K562 (cell line): ENCODE measurements at regions not wholly inside any gene's neighbourhood (a gene's known extent, or its start where the extent isn't known, plus 50 kb on each side); places are given as distances from the start of the nearest gene placed in this dataset.

ENCODE experiments used
- CREB1 ChIP-seq, 2 experiments: sonication (generic) in 1 of 2; formaldehyde crosslinking in 1 of 2; IDR thresholded peaks; 2 replicates each; pipeline versions ENCODE4 v1.6.1 to v1.8.0; 2012 to 2022; ENCODE audit warnings: inconsistent platforms in 1 of 2, mild to moderate bottlenecking in 1 of 2, missing genetic modification reagents in 1 of 2, moderate library complexity in 1 of 2
- FOS ChIP-seq: IDR thresholded peaks from 3 replicates; pipeline ENCODE4 v1.6.1; 2011; ENCODE audit not compliant: insufficient read length; ENCODE audit errors: extremely low read depth
- GATAD2B ChIP-seq: fragments of 450-650 bp; IDR thresholded peaks from 2 replicates; pipeline ENCODE4 v1.6.1; 2017; ENCODE audit warnings: mild to moderate bottlenecking, borderline replicate concordance
- MAX ChIP-seq: sonication (generic); formaldehyde crosslinking; IDR thresholded peaks from 2 replicates; pipeline ENCODE4 v1.9.0; 2022; ENCODE audit warnings: mild to moderate bottlenecking, missing genetic modification reagents
- MBD1 ChIP-seq: fragments of 250-450 bp; sonication (Bioruptor Pico); IDR thresholded peaks from 2 replicates; pipeline ENCODE4 v1.8.0; 2022; ENCODE audit warnings: inconsistent platforms
- MTF1 ChIP-seq: fragments of 250-450 bp; sonication (Bioruptor Pico); IDR thresholded peaks from 2 replicates; pipeline ENCODE4 v1.9.0; 2021; ENCODE audit warnings: moderate library complexity, mild to moderate bottlenecking, inconsistent platforms, borderline replicate concordance
- PML ChIP-seq: IDR thresholded peaks from 2 replicates; pipeline ENCODE4 v1.6.1; 2012; ENCODE audit warnings: low read length, inconsistent platforms
- RBBP5 ChIP-seq: fragments of 200-600 bp; sonication (generic); IDR thresholded peaks from 2 replicates; pipeline ENCODE4 v1.6.1; 2012; ENCODE audit warnings: borderline replicate concordance, mild to moderate bottlenecking, low read length, control low read depth, inconsistent platforms; ENCODE audit not compliant: insufficient read depth, poor library complexity, severe bottlenecking
- SMARCA4 ChIP-seq: fragments of 450-650 bp; IDR thresholded peaks from 2 replicates; pipeline ENCODE4 v1.6.1; 2016
- SRSF9 ChIP-seq: fragments of 200-400 bp; formaldehyde crosslinking; IDR thresholded peaks from 2 replicates; pipeline ENCODE4 v1.6.1; 2017; ENCODE audit warnings: low read depth, low read length, borderline replicate concordance
- TBL1XR1 ChIP-seq, 2 experiments: IDR thresholded peaks; 2 replicates each; pipeline ENCODE4 v1.6.1; 2012; ENCODE audit warnings: improper control_type of control experiment in 2 of 2, low read length in 2 of 2, mild to moderate bottlenecking in 1 of 2
- ZHX1 ChIP-seq: fragments of 150-350 bp; conservative IDR thresholded peaks from 2 replicates; pipeline ENCODE4 v1.6.1; 2014; ENCODE audit warnings: low read length
- ZNF133 ChIP-seq: fragments of 250-450 bp; sonication (Bioruptor Pico); IDR thresholded peaks from 2 replicates; pipeline ENCODE4 v1.4.0; 2020; ENCODE audit warnings: mild to moderate bottlenecking

GRCh38 chr22:47232753-47233152 lies 470.3 kb downstream of the TBC1D22A start:
- TF ChIP-seq PML (no peak), GATAD2B (no peak), SMARCA4 (no peak), TBL1XR1 (IDR thresholded peaks at IDR 0.05; ENCODE audit: low read length in 2 of 2) (no peak), MTF1 (CRISPR knock-in tag) (no peak), MBD1 (no peak), CREB1 (IDR thresholded peaks at IDR 0.05) (no peak), CREB1 (CRISPR knock-in tag; IDR thresholded peaks at IDR 0.05) (no peak), SRSF9 (no peak), ZHX1 (no peak), ZNF133 (CRISPR knock-in tag) (no peak), FOS (no peak), MAX (CRISPR knock-in tag) (no peak), RBBP5 (no peak)
